Trophoblast cell (in vitro differentiated cells and primary cell): ENCODE measurements at regions not wholly inside any gene's neighbourhood (a gene's known extent, or its start where the extent isn't known, plus 50 kb on each side); places are given as distances from the start of the nearest gene placed in this dataset.

Source experiments
- DNase-seq, 2 donors: peaks; one replicate each; pipeline ENCODE4 v3.0.0-alpha.2; 2016
- H2AFZ ChIP-seq: 2 replicates; pipeline ENCODE4 v1.6.1; 2013; ENCODE audit warnings: low read length, moderate library complexity, mild to moderate bottlenecking; ENCODE audit not compliant: insufficient read depth, poor library complexity
- H2AK5ac ChIP-seq: 2 replicates; pipeline ENCODE4 v1.6.1; 2013; ENCODE audit warnings: mild to moderate bottlenecking, low read length
- H2BK120ac ChIP-seq: 2 replicates; pipeline ENCODE4 v1.6.1; 2013; ENCODE audit warnings: low read length, mild to moderate bottlenecking, moderate library complexity; ENCODE audit not compliant: insufficient read depth, poor library complexity
- H2BK12ac ChIP-seq: 2 replicates; pipeline ENCODE4 v1.6.1; 2013; ENCODE audit warnings: mild to moderate bottlenecking, low read length, moderate library complexity
- H2BK5ac ChIP-seq: 2 replicates; pipeline ENCODE4 v1.6.1; 2013; ENCODE audit warnings: low read length, low read depth, moderate library complexity, mild to moderate bottlenecking; ENCODE audit not compliant: poor library complexity
- H3K14ac ChIP-seq: 2 replicates; pipeline ENCODE4 v1.6.1; 2013; ENCODE audit warnings: mild to moderate bottlenecking, low read length
- H3K18ac ChIP-seq: 2 replicates; pipeline ENCODE4 v1.6.1; 2013; ENCODE audit warnings: mild to moderate bottlenecking, low read length
- H3K23ac ChIP-seq: 2 replicates; pipeline ENCODE4 v1.6.1; 2013; ENCODE audit warnings: low read length
- H3K27ac ChIP-seq: 2 replicates; pipeline ENCODE4 v1.5.1; 2013; ENCODE audit warnings: low read depth, mild to moderate bottlenecking, inconsistent platforms, low read length, moderate library complexity
- H3K27me3 ChIP-seq: 2 replicates; pipeline ENCODE4 v1.6.1; 2013; ENCODE audit warnings: inconsistent platforms, mild to moderate bottlenecking, low read length, moderate library complexity; ENCODE audit not compliant: insufficient read depth
- H3K36me3 ChIP-seq, 2 experiments: 1 replicate in 1 of 2; 2 replicates in 1 of 2; pipeline ENCODE4 v1.6.1; 2013; ENCODE audit warnings: low read length in 2 of 2, mild to moderate bottlenecking in 2 of 2, moderate library complexity in 1 of 2; ENCODE audit not compliant: insufficient read depth in 2 of 2, control insufficient read depth in 1 of 2
- H3K4ac ChIP-seq: 2 replicates; pipeline ENCODE4 v1.6.1; 2013; ENCODE audit warnings: low read depth, mild to moderate bottlenecking, low read length, moderate library complexity
- H3K4me1 ChIP-seq, 2 experiments: 1 replicate in 1 of 2; 2 replicates in 1 of 2; pipeline ENCODE4 v1.6.1; 2013; ENCODE audit warnings: low read length in 2 of 2, mild to moderate bottlenecking in 2 of 2, moderate library complexity in 1 of 2; ENCODE audit not compliant: insufficient read depth in 2 of 2, control insufficient read depth in 1 of 2
- H3K4me2 ChIP-seq: 2 replicates; pipeline ENCODE4 v1.6.1; 2013; ENCODE audit warnings: inconsistent platforms, mild to moderate bottlenecking, low read length, moderate library complexity
- H3K4me3 ChIP-seq: 2 replicates; pipeline ENCODE4 v1.5.1; 2013; ENCODE audit warnings: mild to moderate bottlenecking, low read depth, low read length, inconsistent platforms
- H3K79me1 ChIP-seq: one replicate; pipeline ENCODE4 v1.6.1; 2013; ENCODE audit warnings: low read length
- H3K79me2 ChIP-seq: 2 replicates; pipeline ENCODE4 v1.6.1; 2013; ENCODE audit warnings: low read length, mild to moderate bottlenecking; ENCODE audit not compliant: control insufficient read depth, insufficient read depth, poor library complexity
- H3K9ac ChIP-seq: 2 replicates; pipeline ENCODE4 v1.6.1; 2013; ENCODE audit warnings: mild to moderate bottlenecking, low read length
- H3K9me3 ChIP-seq: 2 replicates; pipeline ENCODE4 v1.6.1; 2013; ENCODE audit warnings: low read depth, mild to moderate bottlenecking, control low read depth, inconsistent platforms, low read length; ENCODE audit not compliant: insufficient read depth
- H4K12ac ChIP-seq: 2 replicates; pipeline ENCODE4 v1.6.1; 2013; ENCODE audit warnings: low read depth, mild to moderate bottlenecking, low read length, moderate library complexity
- H4K8ac ChIP-seq: 2 replicates; pipeline ENCODE4 v1.6.1; 2013; ENCODE audit warnings: low read depth, mild to moderate bottlenecking, low read length, moderate library complexity
- H4K91ac ChIP-seq: one replicate; pipeline ENCODE4 v1.6.1; 2013; ENCODE audit warnings: low read depth, mild to moderate bottlenecking, low read length, moderate library complexity
- WGBS: extraction: QIAGEN DNeasy Blood & Tissue Kit; methylation state at CpG from one replicate; pipeline ENCODE4 v1.1.7; 2013; ENCODE audit warnings: missing lambda C conversion rate; ENCODE audit not compliant: insufficient read length, insufficient coverage; ENCODE audit errors: extremely low coverage; 5-methylcytosine and 5-hydroxymethylcytosine counted together

- H3K27ac ChIP-seq, result peak overlapping the region; percentile 68
- peak overlapping the region; percentile 88 for H2BK5ac ChIP-seq
- no peak overlapping the region for H3K18ac ChIP-seq
- no peak overlapping the region for H4K8ac ChIP-seq
- no peaks in the 10 kb centered on the region for H3K36me3 ChIP-seq
- no peak overlapping the region for H4K12ac ChIP-seq
- H2AFZ ChIP-seq, result no peak overlapping the region
- no peak overlapping the region for H3K23ac ChIP-seq
- H3K4me3 ChIP-seq, result no peak overlapping the region
- H3K14ac ChIP-seq, result no peak overlapping the region
- no peak overlapping the region for H3K4me2 ChIP-seq
- H2AK5ac ChIP-seq, result no peak overlapping the region
- no peaks in the 10 kb centered on the region for H3K9me3 ChIP-seq
- peaks cover 53% of the 10 kb centered on the region for H3K79me1 ChIP-seq
- H3K9ac ChIP-seq, result no peak overlapping the region
- peak overlapping the region; percentile 20 for H2BK12ac ChIP-seq
- peak overlapping the region; percentile 33 for H2BK120ac ChIP-seq
- peaks cover 8% of the 10 kb centered on the region for H3K79me2 ChIP-seq
- H3K27me3 ChIP-seq, result no peaks in the 10 kb centered on the region
- DNase-seq, result peak; percentile 25 to 73
- no peak overlapping the region for H3K4ac ChIP-seq
- peaks cover 36 to 41% of the 10 kb centered on the region in 2 experiments for H3K4me1 ChIP-seq
- H4K91ac ChIP-seq, result peak overlapping the region; percentile 93
Measured at GRCh38 chr15:62941699-62942098, 100.8 kb upstream of the TPM1 start.

- Histone ChIP-seq H3K79me2 (peaks cover 8% of the 10 kb centered on the region), H3K14ac (peak overlapping the region; percentile 34), H2BK120ac (peak overlapping the region; percentile 33), H3K27ac (peak overlapping the region; percentile 68), H3K4me1 (peaks cover 40 to 47% of the 10 kb centered on the region in 2 experiments), H2AK5ac (peak overlapping the region; percentile 6), H3K27me3 (no peaks in the 10 kb centered on the region), H3K9me3 (no peaks in the 10 kb centered on the region), H3K79me1 (peaks cover 57% of the 10 kb centered on the region), H3K9ac (no peak overlapping the region), H4K12ac (no peak overlapping the region), H3K23ac (no peak overlapping the region), H3K4me3 (no peak overlapping the region), H2BK5ac (peak overlapping the region; percentile 8), H3K36me3 (no peaks in the 10 kb centered on the region), H2AFZ (no peak overlapping the region), H4K8ac (no peak overlapping the region), H4K91ac (peak overlapping the region; percentile 58), H3K18ac (peak overlapping the region; percentile 16), H3K4me2 (no peak overlapping the region), H3K4ac (peak overlapping the region; percentile 5), H2BK12ac (peak overlapping the region; percentile 23)
- WGBS, result no CpG with 5 or more reads among the region's 9 CpGs
- no peak for DNase-seq
Measured at GRCh38 chr15:62942428-62942827, 100.1 kb upstream of the TPM1 start.

GRCh38 chr15:62945063-62945462 is 97.5 kb upstream of the TPM1 start:
- Histone ChIP-seq H3K4me2 (no peak overlapping the region), H3K18ac (peak overlapping the region; percentile 79), H3K14ac (peak overlapping the region; percentile 98), H4K12ac (no peak overlapping the region), H3K4me3 (no peak overlapping the region), H2AK5ac (peak overlapping the region; percentile 100), H2BK5ac (peak overlapping the region; percentile 88), H4K8ac (peak overlapping the region; percentile 73), H3K23ac (no peak overlapping the region), H3K27ac (peak overlapping the region; percentile 63), H3K4ac (peak overlapping the region; percentile 88), H2BK12ac (peak overlapping the region; percentile 100), H3K27me3 (no peaks in the 10 kb centered on the region), H4K91ac (peak overlapping the region; percentile 99), H2AFZ (peak overlapping the region; percentile 70), H3K79me2 (peaks cover 8% of the 10 kb centered on the region), H3K4me1 (peaks cover 34 to 43% of the 10 kb centered on the region in 2 experiments), H3K9me3 (no peaks in the 10 kb centered on the region), H2BK120ac (peak overlapping the region; percentile 97), H3K9ac (no peak overlapping the region), H3K36me3 (no peaks in the 10 kb centered on the region), H3K79me1 (peaks cover 60% of the 10 kb centered on the region)
- no peak for DNase-seq
- WGBS, result no CpG with 5 or more reads among the region's 2 CpGs

GRCh38 chr15:62945760-62946159 is 96.8 kb upstream of the TPM1 start:
- no peak overlapping the region for H2AFZ ChIP-seq
- H3K14ac ChIP-seq, result peak overlapping the region; percentile 51
- no peak overlapping the region for H2AK5ac ChIP-seq
- no peak overlapping the region for H3K4me3 ChIP-seq
- no peak for DNase-seq
- H3K18ac ChIP-seq, result peak overlapping the region; percentile 42
- H3K9ac ChIP-seq, result no peak overlapping the region
- peak overlapping the region; percentile 99 for H4K91ac ChIP-seq
- peaks cover 53% of the 10 kb centered on the region for H3K79me1 ChIP-seq
- H3K4ac ChIP-seq, result peak overlapping the region; percentile 48
- H3K79me2 ChIP-seq, result peaks cover 5% of the 10 kb centered on the region
- H3K4me1 ChIP-seq, result peaks cover 28 to 36% of the 10 kb centered on the region in 2 experiments
- peak overlapping the region; percentile 64 for H4K8ac ChIP-seq
- no peak overlapping the region for H3K4me2 ChIP-seq
- H3K36me3 ChIP-seq, result no peaks in the 10 kb centered on the region
- H3K27ac ChIP-seq, result peak overlapping the region; percentile 63
- no peaks in the 10 kb centered on the region for H3K9me3 ChIP-seq
- H2BK5ac ChIP-seq, result peak overlapping the region; percentile 88
- no peak overlapping the region for H4K12ac ChIP-seq
- H2BK12ac ChIP-seq, result peak overlapping the region; percentile 100
- no peaks in the 10 kb centered on the region for H3K27me3 ChIP-seq
- no CpG with 5 or more reads among the region's 4 CpGs for WGBS
- no peak overlapping the region for H3K23ac ChIP-seq
- H2BK120ac ChIP-seq, result peak overlapping the region; percentile 97
